Neural progenitor cell (in vitro differentiated cells): ENCODE measurements at regions not wholly inside any gene's neighbourhood (a gene's known extent, or its start where the extent isn't known, plus 50 kb on each side); places are given as distances from the start of the nearest gene placed in this dataset.
A peak's percentile ranks its signal among the peaks of the same experiment; 100 is the strongest.

ENCODE experiments used
- DNase-seq: peaks from one replicate; pipeline ENCODE4 v3.0.0-alpha.2; 2016; ENCODE audit warnings: low spot score
- H2AFZ ChIP-seq: fragments of 200-600 bp; sonication (generic); replicated peaks from 2 replicates; pipeline ENCODE4 v1.6.1; 2016; ENCODE audit warnings: antibody characterized with exemption
- H3F3A ChIP-seq: fragments of 200-600 bp; sonication (generic); 2 replicates; pipeline ENCODE4 v1.6.1; 2016; ENCODE audit warnings: antibody characterized with exemption, low read depth
- H3K27ac ChIP-seq: fragments of 200-600 bp; sonication (generic); 2 replicates; pipeline ENCODE4 v1.5.1; 2016; ENCODE audit warnings: mild to moderate bottlenecking
- H3K27me3 ChIP-seq: fragments of 200-600 bp; sonication (generic); 2 replicates; pipeline ENCODE4 v1.6.1; 2016; ENCODE audit warnings: mild to moderate bottlenecking, moderate library complexity
- H3K36me3 ChIP-seq: fragments of 200-600 bp; sonication (generic); 2 replicates; pipeline ENCODE4 v1.5.1; 2016
- H3K4me1 ChIP-seq: fragments of 200-600 bp; sonication (generic); 2 replicates; pipeline ENCODE4 v1.6.1; 2016; ENCODE audit warnings: mixed run types
- H3K4me2 ChIP-seq: fragments of 200-600 bp; sonication (generic); 2 replicates; pipeline ENCODE4 v1.6.1; 2016
- H3K4me3 ChIP-seq: fragments of 200-600 bp; sonication (generic); 2 replicates; pipeline ENCODE4 v1.5.1; 2016
- H3K79me2 ChIP-seq: fragments of 200-600 bp; sonication (generic); 2 replicates; pipeline ENCODE4 v1.6.1; 2016; ENCODE audit warnings: low read depth
- H3K9ac ChIP-seq: fragments of 200-600 bp; sonication (generic); 2 replicates; pipeline ENCODE4 v1.6.1; 2016
- H3K9me3 ChIP-seq: fragments of 200-600 bp; sonication (generic); 2 replicates; pipeline ENCODE4 v1.5.1; 2016; ENCODE audit warnings: low read depth
- H4K20me1 ChIP-seq: fragments of 200-600 bp; sonication (generic); 2 replicates; pipeline ENCODE4 v1.6.1; 2016; ENCODE audit warnings: low read depth
- H3K27ac Mint-ChIP-seq: 3 replicates; pipeline ENCODE4 v1.8.0; 2021; ENCODE audit warnings: mixed read lengths
- H3K27me3 Mint-ChIP-seq: 2 replicates; pipeline ENCODE4 v1.8.0; 2022; ENCODE audit warnings: low read depth, mild to moderate bottlenecking, inconsistent platforms, moderate library complexity, mixed read lengths; ENCODE audit not compliant: insufficient read depth
- H3K36me3 Mint-ChIP-seq: 3 replicates; pipeline ENCODE4 v1.8.0; 2021; ENCODE audit warnings: mixed read lengths
- H3K4me1 Mint-ChIP-seq: 3 replicates; pipeline ENCODE4 v1.8.0; 2021; ENCODE audit warnings: mixed read lengths
- H3K4me3 Mint-ChIP-seq: 3 replicates; pipeline ENCODE4 v1.8.0; 2021; ENCODE audit warnings: mild to moderate bottlenecking, moderate library complexity, mixed read lengths
- H3K9me3 Mint-ChIP-seq: 3 replicates; pipeline ENCODE4 v1.8.0; 2020; ENCODE audit warnings: mixed read lengths
- CTCF ChIP-seq: fragments of 200-600 bp; sonication (generic); IDR thresholded peaks from 2 replicates; pipeline ENCODE4 v1.5.1; 2017; ENCODE audit warnings: antibody characterized with exemption, mild to moderate bottlenecking
- EZH2 ChIP-seq: fragments of 200-600 bp; sonication (generic); IDR thresholded peaks from 2 replicates; pipeline ENCODE4 v1.6.1; 2017; ENCODE audit warnings: antibody characterized with exemption, mild to moderate bottlenecking, moderate library complexity
- EZH2phosphoT487 ChIP-seq: fragments of 200-600 bp; sonication (generic); IDR thresholded peaks from 2 replicates; pipeline ENCODE4 v1.6.1; 2017; ENCODE audit warnings: antibody characterized with exemption

DNA sequence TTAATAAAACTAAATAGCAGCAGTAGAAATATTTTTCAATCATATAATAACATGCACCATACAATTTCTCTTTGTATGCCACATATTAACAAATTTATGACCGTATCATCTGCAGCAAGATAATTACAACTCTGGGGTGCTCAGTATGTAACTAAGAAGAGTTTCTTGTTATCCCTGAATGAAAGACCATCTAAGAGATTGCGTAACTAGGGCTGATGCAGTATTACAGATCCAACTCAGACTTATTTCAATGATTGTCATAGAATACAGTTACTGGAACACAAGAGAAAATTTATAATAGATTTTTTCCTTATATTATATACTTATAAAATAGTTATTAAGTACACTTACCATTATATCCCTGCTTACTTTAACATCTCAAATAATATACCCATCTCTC, 305.1 kb downstream of the SLITRK1 start:
- Histone ChIP-seq H3F3A (no peaks in the 10 kb centered on the region), H3K27ac (no peak overlapping the region), H3K4me2 (no peak overlapping the region), H3K27me3 (no peaks in the 10 kb centered on the region), H4K20me1 (no peaks in the 10 kb centered on the region), H3K79me2 (no peaks in the 10 kb centered on the region), H3K9me3 (no peaks in the 10 kb centered on the region), H3K4me1 (no peaks in the 10 kb centered on the region), H3K4me3 (no peak overlapping the region), H3K9ac (no peak overlapping the region), H3K36me3 (no peaks in the 10 kb centered on the region), H2AFZ (no peak overlapping the region)
- H3K27ac Mint-ChIP-seq: no peak overlapping the region
- H3K4me3 Mint-ChIP-seq: no peak overlapping the region
- TF ChIP-seq CTCF: no peak
- no peak for TF ChIP-seq EZH2
- TF ChIP-seq EZH2phosphoT487: no peak
- no peaks in the 10 kb centered on the region for H3K9me3 Mint-ChIP-seq
- H3K36me3 Mint-ChIP-seq: no peaks in the 10 kb centered on the region
- H3K4me1 Mint-ChIP-seq: no peaks in the 10 kb centered on the region
- DNase-seq: no peak
- H3K27me3 Mint-ChIP-seq: no peaks in the 10 kb centered on the region

DNA sequence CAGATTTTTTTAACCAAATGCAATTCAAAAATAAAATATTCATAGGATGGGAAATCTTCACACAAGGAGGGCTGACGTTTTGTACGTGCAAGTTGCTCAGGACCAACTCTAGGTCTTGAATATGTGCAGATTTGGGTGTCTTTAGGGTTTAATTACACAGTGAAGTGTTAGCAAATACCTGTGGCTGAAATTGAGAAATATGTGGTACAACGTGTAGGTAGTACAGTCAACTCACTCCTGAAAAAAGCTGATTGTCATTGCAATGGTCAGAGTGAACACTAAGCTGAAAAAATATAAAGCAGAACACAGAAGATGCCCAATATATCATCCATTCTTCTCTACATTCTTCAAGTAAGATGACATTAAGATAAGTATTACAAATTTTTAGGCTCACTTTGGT, 314.3 kb downstream of the SLITRK1 start:
- Histone ChIP-seq H3K4me1 (peaks cover 3% of the 10 kb centered on the region), H3K4me3 (no peak overlapping the region), H3K36me3 (no peaks in the 10 kb centered on the region), H3F3A (no peaks in the 10 kb centered on the region), H3K27me3 (no peaks in the 10 kb centered on the region), H2AFZ (no peak overlapping the region), H3K9ac (no peak overlapping the region), H3K79me2 (no peaks in the 10 kb centered on the region), H3K4me2 (no peak overlapping the region), H3K9me3 (no peaks in the 10 kb centered on the region), H4K20me1 (no peaks in the 10 kb centered on the region), H3K27ac (no peak overlapping the region)
- Mint-ChIP-seq H3K27me3 (no peaks in the 10 kb centered on the region), H3K4me3 (no peak overlapping the region), H3K9me3 (no peaks in the 10 kb centered on the region), H3K4me1 (no peaks in the 10 kb centered on the region), H3K36me3 (no peaks in the 10 kb centered on the region), H3K27ac (no peak overlapping the region)
- TF ChIP-seq EZH2 (no peak), EZH2phosphoT487 (no peak), CTCF (no peak)
- DNase-seq: no peak

GRCh38 chr13:83563499-83563898, 318.8 kb downstream of the SLITRK1 start:
- DNase-seq: peak; percentile 2
- Mint-ChIP-seq H3K36me3 (no peaks in the 10 kb centered on the region), H3K27me3 (no peaks in the 10 kb centered on the region), H3K4me3 (no peak overlapping the region), H3K9me3 (no peaks in the 10 kb centered on the region), H3K4me1 (no peaks in the 10 kb centered on the region), H3K27ac (no peak overlapping the region)
- Histone ChIP-seq H3K9ac (no peak overlapping the region), H3K27ac (no peak overlapping the region), H3F3A (no peaks in the 10 kb centered on the region), H3K79me2 (no peaks in the 10 kb centered on the region), H3K36me3 (no peaks in the 10 kb centered on the region), H2AFZ (peak overlapping the region; percentile 76), H3K4me3 (no peak overlapping the region), H3K9me3 (no peaks in the 10 kb centered on the region), H3K27me3 (no peaks in the 10 kb centered on the region), H4K20me1 (no peaks in the 10 kb centered on the region), H3K4me2 (no peak overlapping the region), H3K4me1 (peaks cover 3% of the 10 kb centered on the region)
- no peak for TF ChIP-seq EZH2
- TF ChIP-seq EZH2phosphoT487: no peak
- TF ChIP-seq CTCF: no peak

DNA sequence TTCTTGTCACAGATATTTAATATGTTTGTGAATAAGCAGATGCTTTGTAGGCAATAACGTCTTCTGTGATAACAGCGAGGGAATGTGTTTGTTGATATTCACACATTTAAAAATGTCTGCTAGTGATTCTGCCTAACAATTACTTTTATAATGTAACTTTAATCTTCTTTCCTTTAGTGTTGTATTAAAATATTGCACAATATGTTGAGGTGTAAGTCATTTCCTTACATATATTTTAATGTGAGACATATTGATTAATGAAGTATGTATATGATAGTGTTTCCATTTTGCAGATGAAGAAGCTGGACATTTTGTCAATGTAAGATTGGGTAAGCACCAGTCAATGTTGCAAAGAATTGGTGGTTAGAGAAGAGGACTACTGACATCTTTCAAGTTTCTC, 324.4 kb downstream of the SLITRK1 start:
- no peak overlapping the region for H3K4me3 ChIP-seq
- no peak overlapping the region for H2AFZ ChIP-seq
- no peak overlapping the region for H3K4me3 Mint-ChIP-seq
- no peaks in the 10 kb centered on the region for H3K79me2 ChIP-seq
- no peak overlapping the region for H3K27ac Mint-ChIP-seq
- H3K27ac ChIP-seq: no peak overlapping the region
- no peaks in the 10 kb centered on the region for H3K36me3 Mint-ChIP-seq
- no peak overlapping the region for H3K4me2 ChIP-seq
- no peaks in the 10 kb centered on the region for H3K9me3 ChIP-seq
- no peaks in the 10 kb centered on the region for H3K9me3 Mint-ChIP-seq
- no peaks in the 10 kb centered on the region for H3K36me3 ChIP-seq
- DNase-seq: no peak
- H3K4me1 ChIP-seq: no peaks in the 10 kb centered on the region
- H3F3A ChIP-seq: no peaks in the 10 kb centered on the region
- H3K4me1 Mint-ChIP-seq: no peaks in the 10 kb centered on the region
- H3K27me3 Mint-ChIP-seq: peaks cover 2% of the 10 kb centered on the region
- H3K9ac ChIP-seq: no peak overlapping the region
- H4K20me1 ChIP-seq: no peaks in the 10 kb centered on the region
- no peaks in the 10 kb centered on the region for H3K27me3 ChIP-seq
- no peak for TF ChIP-seq CTCF
- no peak for TF ChIP-seq EZH2phosphoT487
- no peak for TF ChIP-seq EZH2
